HepG2 (cell line): ENCODE measurements at regions not wholly inside any gene's neighbourhood (a gene's known extent, or its start where the extent isn't known, plus 50 kb on each side); places are given as distances from the start of the nearest gene placed in this dataset.

ENCODE experiments used
- BHLHE40 ChIP-seq: IDR thresholded peaks from 2 replicates; pipeline ENCODE4 v1.6.1; 2011; ENCODE audit warnings: low read length, improper control_type of control experiment
- EP300 ChIP-seq, 3 experiments: sonication (generic) in 1 of 3; formaldehyde crosslinking in 1 of 3; IDR thresholded peaks; 2 replicates each; pipeline versions ENCODE4 v1.5.1 to v1.6.1; 2011 to 2020; ENCODE audit warnings: low read depth in 2 of 3, low read length in 2 of 3, borderline replicate concordance in 1 of 3, improper control_type of control experiment in 1 of 3, mild to moderate bottlenecking in 1 of 3, missing genetic modification reagents in 1 of 3, moderate library complexity in 1 of 3
- JUND ChIP-seq: sonication (generic); formaldehyde crosslinking; IDR thresholded peaks from 2 replicates; pipeline ENCODE4 v1.8.0; 2022; ENCODE audit warnings: mild to moderate bottlenecking, missing genetic modification reagents
- PAWR ChIP-seq: sonication (generic); formaldehyde crosslinking; IDR thresholded peaks from 2 replicates; pipeline ENCODE4 v1.4.0; 2020; ENCODE audit warnings: missing genetic modification reagents, mild to moderate bottlenecking, borderline replicate concordance
- SP2 ChIP-seq: sonication (generic); formaldehyde crosslinking; IDR thresholded peaks from 2 replicates; pipeline ENCODE4 v1.5.1; 2020; ENCODE audit warnings: mild to moderate bottlenecking, missing genetic modification reagents
- ZNF879 ChIP-seq: sonication (generic); formaldehyde crosslinking; IDR thresholded peaks from 2 replicates; pipeline ENCODE4 v1.8.1; 2023; ENCODE audit warnings: missing genetic modification reagents
- TF ChIP-seq, protein P1 (sequence below): sonication (generic); formaldehyde crosslinking; IDR thresholded peaks from 2 replicates; pipeline ENCODE4 v1.4.0; 2020; ENCODE audit warnings: missing genetic modification reagents

DNA sequence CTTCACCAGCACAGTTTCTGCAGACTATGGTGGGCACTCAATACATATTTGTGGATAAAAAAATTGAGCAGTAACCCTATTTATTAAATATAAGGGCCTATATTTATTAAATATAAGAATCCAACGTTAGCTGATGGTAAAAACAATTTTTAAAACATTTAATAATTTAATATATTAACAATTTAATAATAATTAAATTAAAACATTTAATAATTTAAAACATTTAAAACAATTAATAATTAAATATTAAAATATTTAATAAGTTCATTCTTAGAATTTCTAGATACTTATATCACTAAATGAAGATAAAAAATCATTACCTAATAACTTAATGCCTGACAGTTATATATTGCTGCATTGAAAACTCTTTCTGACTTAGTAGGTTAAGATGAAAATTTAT is 880.2 kb upstream of the EPHA6 start:
- TF ChIP-seq, protein P1, sequence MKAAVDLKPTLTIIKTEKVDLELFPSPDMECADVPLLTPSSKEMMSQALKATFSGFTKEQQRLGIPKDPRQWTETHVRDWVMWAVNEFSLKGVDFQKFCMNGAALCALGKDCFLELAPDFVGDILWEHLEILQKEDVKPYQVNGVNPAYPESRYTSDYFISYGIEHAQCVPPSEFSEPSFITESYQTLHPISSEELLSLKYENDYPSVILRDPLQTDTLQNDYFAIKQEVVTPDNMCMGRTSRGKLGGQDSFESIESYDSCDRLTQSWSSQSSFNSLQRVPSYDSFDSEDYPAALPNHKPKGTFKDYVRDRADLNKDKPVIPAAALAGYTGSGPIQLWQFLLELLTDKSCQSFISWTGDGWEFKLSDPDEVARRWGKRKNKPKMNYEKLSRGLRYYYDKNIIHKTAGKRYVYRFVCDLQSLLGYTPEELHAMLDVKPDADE, result no peak
- TF ChIP-seq ZNF879 (CRISPR knock-in tag), result no peak
- no peak for TF ChIP-seq BHLHE40
- TF ChIP-seq JUND (CRISPR knock-in tag), result no peak
- no peak for TF ChIP-seq PAWR (CRISPR knock-in tag)
- no peak for TF ChIP-seq SP2 (CRISPR knock-in tag)
- no peak for TF ChIP-seq EP300 (IDR thresholded peaks at IDR 0.05; ENCODE audit: low read depth in 2 of 2, low read length in 2 of 2)
- no peak for TF ChIP-seq EP300 (CRISPR knock-in tag; IDR thresholded peaks at IDR 0.05; ENCODE audit: borderline replicate concordance)
